ENCODE measurements at regions not wholly inside any gene's neighbourhood (a gene's known extent, or its start where the extent isn't known, plus 50 kb on each side); places are given as distances from the start of the nearest gene placed in this dataset.

DNA sequence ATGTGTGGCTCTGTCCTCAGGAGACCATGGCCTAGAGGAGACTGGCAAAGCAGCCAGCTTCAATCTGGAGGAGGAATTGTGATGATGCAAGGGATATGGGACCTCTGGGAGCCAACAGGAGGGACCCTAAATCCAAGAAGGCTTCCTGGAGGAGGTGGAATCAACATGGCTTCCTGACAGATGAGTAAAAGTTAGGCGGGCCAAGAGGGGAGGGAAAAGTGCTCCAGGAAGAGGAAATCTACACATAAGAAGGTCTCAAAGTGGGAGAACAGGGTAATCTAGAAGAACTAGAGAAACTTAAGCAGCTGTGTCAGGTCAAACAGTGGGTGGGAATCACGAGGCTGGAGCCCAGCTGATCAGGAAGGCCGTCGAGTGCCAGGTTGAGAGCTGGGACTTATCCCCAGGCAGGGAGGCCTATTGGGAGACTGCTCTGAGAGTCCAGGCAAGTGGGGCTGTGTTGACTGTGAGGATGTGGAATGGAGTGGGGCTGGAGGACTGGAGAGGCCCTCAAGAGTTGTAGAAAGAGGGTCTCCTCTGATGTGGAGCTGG is 119.1 kb downstream of the C9orf50 start:
- TF ChIP-seq, protein P1, sequence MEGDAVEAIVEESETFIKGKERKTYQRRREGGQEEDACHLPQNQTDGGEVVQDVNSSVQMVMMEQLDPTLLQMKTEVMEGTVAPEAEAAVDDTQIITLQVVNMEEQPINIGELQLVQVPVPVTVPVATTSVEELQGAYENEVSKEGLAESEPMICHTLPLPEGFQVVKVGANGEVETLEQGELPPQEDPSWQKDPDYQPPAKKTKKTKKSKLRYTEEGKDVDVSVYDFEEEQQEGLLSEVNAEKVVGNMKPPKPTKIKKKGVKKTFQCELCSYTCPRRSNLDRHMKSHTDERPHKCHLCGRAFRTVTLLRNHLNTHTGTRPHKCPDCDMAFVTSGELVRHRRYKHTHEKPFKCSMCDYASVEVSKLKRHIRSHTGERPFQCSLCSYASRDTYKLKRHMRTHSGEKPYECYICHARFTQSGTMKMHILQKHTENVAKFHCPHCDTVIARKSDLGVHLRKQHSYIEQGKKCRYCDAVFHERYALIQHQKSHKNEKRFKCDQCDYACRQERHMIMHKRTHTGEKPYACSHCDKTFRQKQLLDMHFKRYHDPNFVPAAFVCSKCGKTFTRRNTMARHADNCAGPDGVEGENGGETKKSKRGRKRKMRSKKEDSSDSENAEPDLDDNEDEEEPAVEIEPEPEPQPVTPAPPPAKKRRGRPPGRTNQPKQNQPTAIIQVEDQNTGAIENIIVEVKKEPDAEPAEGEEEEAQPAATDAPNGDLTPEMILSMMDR (IDR thresholded peaks at IDR 0.05): no peak
- TF ChIP-seq POLR2A (IDR thresholded peaks at IDR 0.05): no peak

Data from heart left ventricle (tissue), 13 donors.